Lower leg skin (tissue), 4 donors: ENCODE measurements at regions not wholly inside any gene's neighbourhood (a gene's known extent, or its start where the extent isn't known, plus 50 kb on each side); places are given as distances from the start of the nearest gene placed in this dataset.

Experiments
- DNase-seq, 2 donors: peaks; one replicate each; pipeline ENCODE4 v3.0.0-alpha.2; 2019; ENCODE audit warnings: low spot score in 2 of 2
- H3K4me3 ChIP-seq: fragments of 200-600 bp; sonication (generic); 2 replicates; pipeline ENCODE4 v1.5.1; 2017; ENCODE audit warnings: mild to moderate bottlenecking, low read depth; ENCODE audit not compliant: poor library complexity, severe bottlenecking
- POLR2A ChIP-seq, 2 donors: fragments of 450-650 bp; IDR thresholded peaks; one replicate each; pipeline ENCODE4 v1.6.1; 2016 to 2017; ENCODE audit warnings: antibody characterized with exemption in 2 of 2, mild to moderate bottlenecking in 1 of 2, moderate library complexity in 1 of 2
- WGBS, 2 donors: methylation state at CpG; one replicate each; pipeline ENCODE4 v1.1.5; 2018; 5-methylcytosine and 5-hydroxymethylcytosine counted together
- intact Hi-C: fragments of 100-400 bp; cut with DNase I; formaldehyde crosslinking; loops from one replicate; pipeline ENCODE4 v1.15.0; 2023; ENCODE audit warnings: low total_unique reads
- TF ChIP-seq, protein P1 (sequence below), 3 donors: fragments of 450-650 bp; IDR thresholded peaks; one replicate each; pipeline ENCODE4 v1.5.1; 2016; ENCODE audit warnings: antibody characterized with exemption in 3 of 3, mild to moderate bottlenecking in 3 of 3, moderate library complexity in 2 of 3

DNA sequence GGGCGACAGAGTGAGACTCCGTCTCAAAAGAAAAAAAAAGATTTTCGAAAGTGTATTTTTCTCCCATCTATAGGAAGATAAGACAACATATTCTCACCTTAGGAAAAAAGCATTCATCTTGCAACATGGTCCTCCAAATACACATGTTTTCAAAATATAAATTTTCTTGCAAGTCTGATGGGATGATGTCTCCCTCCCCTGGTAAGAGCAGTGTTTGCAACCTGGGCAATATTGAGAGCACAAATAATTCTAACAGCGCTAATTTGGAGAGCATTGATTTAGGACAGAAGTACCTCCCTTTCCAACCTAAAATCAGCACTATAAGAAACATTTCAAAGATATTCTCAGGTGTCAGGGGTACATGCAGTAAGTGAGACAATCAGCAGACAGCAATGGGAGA, 61.0 kb upstream of the SHISA2 start:
- 89 to 92% methylated on average over 4 of the region's 4 CpGs for WGBS, 2 donors
- no peak for TF ChIP-seq POLR2A (IDR thresholded peaks at IDR 0.05)
- TF ChIP-seq, protein P1, sequence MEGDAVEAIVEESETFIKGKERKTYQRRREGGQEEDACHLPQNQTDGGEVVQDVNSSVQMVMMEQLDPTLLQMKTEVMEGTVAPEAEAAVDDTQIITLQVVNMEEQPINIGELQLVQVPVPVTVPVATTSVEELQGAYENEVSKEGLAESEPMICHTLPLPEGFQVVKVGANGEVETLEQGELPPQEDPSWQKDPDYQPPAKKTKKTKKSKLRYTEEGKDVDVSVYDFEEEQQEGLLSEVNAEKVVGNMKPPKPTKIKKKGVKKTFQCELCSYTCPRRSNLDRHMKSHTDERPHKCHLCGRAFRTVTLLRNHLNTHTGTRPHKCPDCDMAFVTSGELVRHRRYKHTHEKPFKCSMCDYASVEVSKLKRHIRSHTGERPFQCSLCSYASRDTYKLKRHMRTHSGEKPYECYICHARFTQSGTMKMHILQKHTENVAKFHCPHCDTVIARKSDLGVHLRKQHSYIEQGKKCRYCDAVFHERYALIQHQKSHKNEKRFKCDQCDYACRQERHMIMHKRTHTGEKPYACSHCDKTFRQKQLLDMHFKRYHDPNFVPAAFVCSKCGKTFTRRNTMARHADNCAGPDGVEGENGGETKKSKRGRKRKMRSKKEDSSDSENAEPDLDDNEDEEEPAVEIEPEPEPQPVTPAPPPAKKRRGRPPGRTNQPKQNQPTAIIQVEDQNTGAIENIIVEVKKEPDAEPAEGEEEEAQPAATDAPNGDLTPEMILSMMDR (IDR thresholded peaks at IDR 0.05) = no peak
- no peak overlapping the region for H3K4me3 ChIP-seq

DNA sequence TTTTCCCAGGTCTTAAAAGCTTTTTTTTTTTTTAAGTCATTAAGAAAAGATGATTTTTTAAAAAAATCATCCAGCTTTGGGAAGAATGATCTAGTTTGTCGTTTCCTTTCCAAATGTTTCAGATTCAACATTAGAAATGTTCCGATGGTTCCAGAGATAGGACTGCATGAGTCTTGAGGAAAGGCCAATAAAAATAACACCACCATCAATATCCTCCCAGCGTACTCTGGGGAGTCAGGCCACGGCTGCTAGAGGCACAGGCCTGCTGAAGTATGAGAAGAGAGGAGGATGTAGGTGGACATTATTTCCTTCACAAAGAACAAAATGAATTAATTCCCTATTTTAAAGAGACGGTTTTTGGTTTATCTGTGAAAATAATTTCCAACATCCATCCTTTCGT, 60.0 kb upstream of the SHISA2 start:
- TF ChIP-seq, protein P1 (IDR thresholded peaks at IDR 0.05) = no peak
- DNase-seq = no peak
- intact Hi-C loops = no loop called here
- H3K4me3 ChIP-seq = no peak overlapping the region
- 76 to 78% methylated on average over 6 of the region's 6 CpGs for WGBS, 2 donors

More for the DNA sequence above, 61.0 kb upstream of the SHISA2 start:
- no peak for DNase-seq
- intact Hi-C loops = no loop called here
